Transverse colon (tissue), 4 donors: ENCODE measurements at regions not wholly inside any gene's neighbourhood (a gene's known extent, or its start where the extent isn't known, plus 50 kb on each side); places are given as distances from the start of the nearest gene placed in this dataset.

Source experiments
- DNase-seq: peaks from one replicate; pipeline ENCODE4 v3.0.0-alpha.2; 2019
- H3K27ac ChIP-seq, 4 donors: fragments of 200-600 bp; sonication (generic); 2 replicates each; pipeline ENCODE4 v1.5.1; 2016 to 2018; ENCODE audit warnings: inconsistent platforms in 4 of 4
- H3K27me3 ChIP-seq: fragments of 200-600 bp; sonication (generic); 2 replicates; pipeline ENCODE4 v1.5.1; 2017; ENCODE audit warnings: inconsistent platforms
- H3K36me3 ChIP-seq, 4 donors: fragments of 200-600 bp; sonication (generic); 2 replicates each; pipeline ENCODE4 v1.5.1; 2017 to 2019; ENCODE audit warnings: inconsistent platforms in 4 of 4
- H3K4me1 ChIP-seq, 4 donors: fragments of 200-600 bp; sonication (generic); 2 replicates each; pipeline ENCODE4 v1.5.1; 2017 to 2020; ENCODE audit warnings: inconsistent platforms in 4 of 4
- H3K4me3 ChIP-seq, 4 donors: fragments of 200-600 bp; sonication (generic); 1 replicate in 1 of 4; 2 replicates in 3 of 4; pipeline versions ENCODE4 v1.5.1 to v1.6.1; 2017 to 2019; ENCODE audit warnings: inconsistent platforms in 4 of 4
- H3K9me3 ChIP-seq, 2 donors: fragments of 200-600 bp; sonication (generic); 2 replicates each; pipeline ENCODE4 v1.5.1; 2017 to 2019; ENCODE audit warnings: inconsistent platforms in 2 of 2
- CTCF ChIP-seq, 5 experiments: fragments of 200-600 bp in 3 of 5; fragments of 450-650 bp in 2 of 5; sonication (generic) in 3 of 5; IDR thresholded peaks; 1 replicate in 2 of 5; 2 replicates in 3 of 5; pipeline ENCODE4 v1.5.1; 2016 to 2017; ENCODE audit warnings: antibody characterized with exemption in 5 of 5, inconsistent platforms in 3 of 5, mild to moderate bottlenecking in 2 of 5, moderate library complexity in 1 of 5
- EP300 ChIP-seq: sonication (generic); formaldehyde crosslinking; IDR thresholded peaks from one replicate; pipeline ENCODE4 v1.6.1; 2017; ENCODE audit warnings: antibody characterized with exemption, low read depth
- POLR2A ChIP-seq: fragments of 450-650 bp; IDR thresholded peaks from one replicate; pipeline ENCODE4 v1.6.1; 2016; ENCODE audit warnings: antibody characterized with exemption, mild to moderate bottlenecking, moderate library complexity
- POLR2AphosphoS5 ChIP-seq, 3 donors: sonication (generic); formaldehyde crosslinking; IDR thresholded peaks; one replicate each; pipeline ENCODE4 v1.6.1; 2016; ENCODE audit warnings: antibody characterized with exemption in 3 of 3
- WGBS, 2 donors: methylation state at CpG; one replicate each; pipeline ENCODE4 v1.1.5; 2018; ENCODE audit warnings: low coverage in 1 of 2; 5-methylcytosine and 5-hydroxymethylcytosine counted together
- in situ Hi-C, 4 donors: fragments of 200-750 bp; cut with MboI; loops; one replicate each; pipeline versions ENCODE4 v1.15.0 to v1.15.1; 2017; ENCODE audit warnings: low sequenced_read_pairs in 3 of 4, low pct_ligation_motif_present in 1 of 4, low pct_unique_long_range_greater_than_20kb in 1 of 4
- intact Hi-C: fragments of 100-400 bp; cut with DNase I; formaldehyde crosslinking; loops from one replicate; pipeline ENCODE4 v1.15.1; 2023; ENCODE audit warnings: low total_unique reads

GRCh38 chr2:15074751-15075700, 442.5 kb downstream of the LRATD1 start:
- intact Hi-C loops: no loop called here
- no peak overlapping the region for H3K4me3 ChIP-seq
- no peak for TF ChIP-seq CTCF (IDR thresholded peaks at IDR 0.05)
- no peak for TF ChIP-seq POLR2AphosphoS5 (IDR thresholded peaks at IDR 0.05)
- TF ChIP-seq EP300: no peak
- TF ChIP-seq POLR2A: no peak
- WGBS, 2 donors: 65 to 79% methylated on average over 2 of the region's 2 CpGs
- in situ Hi-C loops: no loop called here
- no peak overlapping the region for H3K27ac ChIP-seq
- no peaks in the 10 kb centered on the region for H3K9me3 ChIP-seq
- DNase-seq: no peak
- no peaks in the 10 kb centered on the region for H3K36me3 ChIP-seq
- peaks cover 0 to 4% (median 0%) of the 10 kb centered on the region in 4 donors for H3K4me1 ChIP-seq
- no peaks in the 10 kb centered on the region for H3K27me3 ChIP-seq

GRCh38 chr2:15076668-15077067, 444.2 kb downstream of the LRATD1 start:
- no peaks in the 10 kb centered on the region for H3K36me3 ChIP-seq
- H3K4me1 ChIP-seq: peaks cover 0 to 4% (median 0%) of the 10 kb centered on the region in 4 donors
- no peaks in the 10 kb centered on the region for H3K9me3 ChIP-seq
- H3K27ac ChIP-seq: no peak overlapping the region
- intact Hi-C loops (no loop called here), in situ Hi-C loops (no loop called here)
- no peak for DNase-seq
- H3K27me3 ChIP-seq: no peaks in the 10 kb centered on the region
- no peak overlapping the region for H3K4me3 ChIP-seq
- TF ChIP-seq POLR2AphosphoS5 (IDR thresholded peaks at IDR 0.05) (no peak), CTCF (IDR thresholded peaks at IDR 0.05) (no peak), EP300 (no peak), POLR2A (no peak)

DNA sequence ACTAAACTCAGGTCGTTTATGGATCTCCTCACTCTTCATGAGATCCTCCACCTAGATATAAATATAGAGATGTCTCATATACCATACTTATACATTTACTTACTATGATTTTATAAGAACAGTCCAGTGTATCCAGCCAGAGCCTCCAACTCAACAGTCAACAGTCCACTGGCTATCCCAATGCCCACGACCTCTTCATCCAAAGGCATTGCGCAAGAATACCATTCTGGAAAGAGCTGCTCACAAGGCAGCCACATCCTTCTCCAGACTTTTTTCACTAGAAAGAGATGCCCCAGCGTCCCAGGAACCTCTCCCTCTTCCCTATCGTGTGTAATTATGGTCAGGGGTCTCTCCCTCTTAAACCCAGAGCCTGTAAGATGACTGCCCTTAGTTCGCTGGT, 448.8 kb downstream of the LRATD1 start:
- no peak overlapping the region for H3K4me3 ChIP-seq
- no peaks in the 10 kb centered on the region for H3K4me1 ChIP-seq
- TF ChIP-seq POLR2AphosphoS5 (IDR thresholded peaks at IDR 0.05) (no peak), CTCF (IDR thresholded peaks at IDR 0.05) (no peak), EP300 (no peak)
- no peak overlapping the region for H3K27ac ChIP-seq
- H3K36me3 ChIP-seq: no peaks in the 10 kb centered on the region
- intact Hi-C loops: no loop called here
- H3K9me3 ChIP-seq: no peaks in the 10 kb centered on the region
- 69 to 83% methylated on average over 3 to 6 of the region's 6 CpGs for WGBS, 2 donors
- in situ Hi-C loops: no loop called here
- no peak for DNase-seq
- H3K27me3 ChIP-seq: no peaks in the 10 kb centered on the region

DNA sequence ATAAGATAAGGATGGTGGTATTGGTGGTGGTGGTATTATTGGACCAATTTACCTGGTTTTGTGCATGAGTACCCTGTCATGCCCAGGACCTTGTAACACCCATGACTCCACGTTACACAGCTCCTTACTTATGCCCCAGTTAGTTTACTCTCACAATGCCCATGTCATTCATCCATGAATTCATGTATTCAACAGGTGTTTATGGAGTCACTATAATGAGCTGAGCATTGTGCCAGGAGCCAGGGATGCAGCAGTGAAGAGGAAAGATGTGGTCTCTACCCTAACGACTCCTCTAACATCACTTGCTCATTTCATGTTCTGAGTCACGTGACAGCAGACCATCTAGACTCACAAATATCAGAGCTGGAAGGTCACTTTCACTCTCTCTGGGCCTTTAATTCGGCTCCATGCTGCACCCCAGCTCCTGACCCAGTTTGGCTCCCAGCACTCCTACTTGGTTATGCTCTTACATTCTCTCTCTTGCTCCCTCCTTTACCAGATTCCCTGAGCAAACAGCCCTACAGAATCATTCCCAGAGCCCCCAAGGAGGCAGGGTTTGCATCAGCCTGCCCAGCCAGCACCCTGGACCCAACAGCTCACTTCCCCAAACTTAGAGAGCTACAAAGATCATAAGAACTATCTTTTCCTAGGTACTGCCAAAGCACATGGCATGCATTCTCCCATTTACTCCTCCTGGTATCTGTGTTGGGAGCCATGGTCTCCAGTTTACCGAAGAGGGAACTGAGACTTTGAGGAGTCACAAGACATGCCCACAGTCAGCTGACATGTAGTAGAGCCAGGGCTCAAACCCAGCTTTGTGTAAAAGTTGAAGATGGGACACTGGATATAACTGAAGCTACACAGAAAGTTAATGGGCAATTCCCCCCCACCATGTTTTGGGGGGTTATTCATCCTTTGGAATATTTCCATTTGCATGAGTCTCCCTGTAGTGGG, 449.9 kb downstream of the LRATD1 start:
- H3K4me3 ChIP-seq: no peak overlapping the region
- no peaks in the 10 kb centered on the region for H3K27me3 ChIP-seq
- in situ Hi-C loops: no loop called here
- no peaks in the 10 kb centered on the region for H3K9me3 ChIP-seq
- 60 to 71% methylated on average over 4 to 5 of the region's 5 CpGs for WGBS, 2 donors
- TF ChIP-seq POLR2AphosphoS5 (IDR thresholded peaks at IDR 0.05): no peak
- H3K36me3 ChIP-seq: no peaks in the 10 kb centered on the region
- H3K4me1 ChIP-seq: no peaks in the 10 kb centered on the region
- H3K27ac ChIP-seq: no peak overlapping the region
- no peak for DNase-seq
- intact Hi-C loops: no loop called here
